Neural cell (in vitro differentiated cells): ENCODE measurements at regions not wholly inside any gene's neighbourhood (a gene's known extent, or its start where the extent isn't known, plus 50 kb on each side); places are given as distances from the start of the nearest gene placed in this dataset.

Source experiments
- H2AFZ ChIP-seq: fragments of 200-600, 300-800 bp; sonication (generic), shearing (Covaris generic); 2 replicates; pipeline ENCODE4 v1.6.0; 2014; ENCODE audit warnings: low read depth, mild to moderate bottlenecking, antibody characterized with exemption, low read length, moderate library complexity
- H3F3A ChIP-seq: fragments of 200-600 bp; shearing (Covaris generic); 2 replicates; pipeline ENCODE4 v1.6.1; 2016; ENCODE audit warnings: mild to moderate bottlenecking, moderate library complexity, mixed read lengths, antibody characterized with exemption, low read length; ENCODE audit not compliant: insufficient read depth, poor library complexity, severe bottlenecking
- H3K27ac ChIP-seq: fragments of 200-600, 300-800 bp; sonication (generic), shearing (Covaris generic); 2 replicates; pipeline ENCODE4 v1.5.1; 2014; ENCODE audit warnings: mild to moderate bottlenecking, low read length, moderate library complexity
- H3K27me3 ChIP-seq: fragments of 300-800, 200-600 bp; sonication (generic), shearing (Covaris generic); 2 replicates; pipeline ENCODE4 v1.6.0; 2014; ENCODE audit warnings: mild to moderate bottlenecking, low read depth, low read length, moderate library complexity; ENCODE audit not compliant: insufficient read depth
- H3K36me3 ChIP-seq: fragments of 300-800, 200-600 bp; sonication (generic), shearing (Covaris generic); 2 replicates; pipeline ENCODE4 v1.5.1; 2014; ENCODE audit warnings: mild to moderate bottlenecking, antibody characterized with exemption, low read length, moderate library complexity; ENCODE audit not compliant: insufficient read depth
- H3K4me2 ChIP-seq: fragments of 300-800, 200-600 bp; sonication (generic), shearing (Covaris generic); 2 replicates; pipeline ENCODE4 v1.6.0; 2014; ENCODE audit warnings: mild to moderate bottlenecking, low read length
- H3K4me3 ChIP-seq: fragments of 300-800, 200-600 bp; sonication (generic), shearing (Covaris generic); 2 replicates; pipeline ENCODE4 v1.5.1; 2014; ENCODE audit warnings: mild to moderate bottlenecking, low read length, moderate library complexity
- H3K79me2 ChIP-seq: fragments of 200-600 bp; shearing (Covaris generic); replicated peaks from 2 replicates; pipeline ENCODE4 v1.6.0; 2014; ENCODE audit warnings: mild to moderate bottlenecking, low read length, moderate library complexity; ENCODE audit not compliant: insufficient read depth
- H3K9ac ChIP-seq: fragments of 300-800, 200-600 bp; sonication (generic), shearing (Covaris generic); 2 replicates; pipeline ENCODE4 v1.6.1; 2016; ENCODE audit warnings: mild to moderate bottlenecking, low read length, mixed read lengths
- H3K9me2 ChIP-seq: fragments of 200-600 bp; shearing (Covaris generic); 2 replicates; pipeline ENCODE4 v1.6.1; 2016; ENCODE audit warnings: mild to moderate bottlenecking, low read length, mixed read lengths; ENCODE audit not compliant: insufficient read depth
- H3K9me3 ChIP-seq: fragments of 200-600, 300-800 bp; sonication (generic), shearing (Covaris generic); 2 replicates; pipeline ENCODE4 v1.6.1; 2016; ENCODE audit warnings: mild to moderate bottlenecking, mixed run types, low read length, moderate library complexity, mixed read lengths
- H4K20me1 ChIP-seq: fragments of 200-600 bp; shearing (Covaris generic); 2 replicates; pipeline ENCODE4 v1.6.1; 2016; ENCODE audit warnings: mild to moderate bottlenecking, mixed run types; ENCODE audit not compliant: insufficient read depth
- EP300 ChIP-seq: fragments of 450-650 bp; conservative IDR thresholded peaks from 2 replicates; pipeline ENCODE4 v1.6.1; 2014; ENCODE audit warnings: antibody characterized with exemption, mild to moderate bottlenecking, moderate library complexity; ENCODE audit not compliant: poor library complexity, severe bottlenecking
- EZH2 ChIP-seq: fragments of 200-600, 300-800 bp; shearing (Covaris generic), sonication (generic); IDR thresholded peaks from 2 replicates; pipeline ENCODE4 v1.6.1; 2014; ENCODE audit warnings: antibody characterized with exemption, low read length, borderline replicate concordance, mild to moderate bottlenecking; ENCODE audit not compliant: insufficient read depth, poor library complexity, severe bottlenecking
- MXI1 ChIP-seq: fragments of 450-650 bp; conservative IDR thresholded peaks from 2 replicates; pipeline ENCODE4 v1.6.1; 2014; ENCODE audit warnings: antibody characterized with exemption, mild to moderate bottlenecking; ENCODE audit not compliant: poor library complexity, severe bottlenecking
- POLR2AphosphoS5 ChIP-seq: IDR thresholded peaks from 2 replicates; pipeline ENCODE4 v1.6.1; 2012
- RAD21 ChIP-seq: fragments of 450-650 bp; conservative IDR thresholded peaks from 2 replicates; pipeline ENCODE4 v1.6.1; 2014; ENCODE audit warnings: antibody characterized with exemption, mild to moderate bottlenecking, moderate library complexity
- SMC3 ChIP-seq: fragments of 450-650 bp; conservative IDR thresholded peaks from 2 replicates; pipeline ENCODE4 v1.6.1; 2014; ENCODE audit warnings: antibody characterized with exemption, mild to moderate bottlenecking, moderate library complexity; ENCODE audit not compliant: poor library complexity
- TAF1 ChIP-seq: IDR thresholded peaks from 2 replicates; pipeline ENCODE4 v1.6.1; 2012; ENCODE audit warnings: low read depth
- TF ChIP-seq, protein P1 (sequence below): fragments of 450-650 bp; IDR thresholded peaks from 2 replicates; pipeline ENCODE4 v1.5.1; 2014; ENCODE audit warnings: antibody characterized with exemption, mild to moderate bottlenecking, moderate library complexity; ENCODE audit not compliant: poor library complexity, severe bottlenecking
- TF ChIP-seq, protein P2 (sequence below): IDR thresholded peaks from 2 replicates; pipeline ENCODE4 v1.6.1; 2012; ENCODE audit warnings: borderline replicate concordance

DNA sequence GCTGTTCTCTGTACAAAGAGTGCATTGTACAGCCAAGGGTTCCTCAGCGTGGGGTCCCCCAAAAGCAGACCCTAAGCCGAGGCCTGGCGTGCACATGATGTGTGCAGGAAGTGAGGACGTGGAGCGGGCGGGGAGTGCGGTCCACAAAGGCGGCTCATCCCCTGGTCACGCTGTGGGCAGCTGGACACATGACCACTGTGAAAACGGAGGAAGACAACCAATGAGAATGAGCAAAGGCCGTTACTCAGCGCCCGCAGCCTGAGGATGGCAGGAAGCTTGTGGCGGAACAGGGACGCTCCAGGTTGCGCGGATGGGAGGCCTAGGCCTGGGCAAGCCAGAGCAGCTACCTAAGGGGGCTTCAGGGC, 1263.7 kb downstream of the BRD1 start:
- no peaks in the 10 kb centered on the region for H3K36me3 ChIP-seq

DNA sequence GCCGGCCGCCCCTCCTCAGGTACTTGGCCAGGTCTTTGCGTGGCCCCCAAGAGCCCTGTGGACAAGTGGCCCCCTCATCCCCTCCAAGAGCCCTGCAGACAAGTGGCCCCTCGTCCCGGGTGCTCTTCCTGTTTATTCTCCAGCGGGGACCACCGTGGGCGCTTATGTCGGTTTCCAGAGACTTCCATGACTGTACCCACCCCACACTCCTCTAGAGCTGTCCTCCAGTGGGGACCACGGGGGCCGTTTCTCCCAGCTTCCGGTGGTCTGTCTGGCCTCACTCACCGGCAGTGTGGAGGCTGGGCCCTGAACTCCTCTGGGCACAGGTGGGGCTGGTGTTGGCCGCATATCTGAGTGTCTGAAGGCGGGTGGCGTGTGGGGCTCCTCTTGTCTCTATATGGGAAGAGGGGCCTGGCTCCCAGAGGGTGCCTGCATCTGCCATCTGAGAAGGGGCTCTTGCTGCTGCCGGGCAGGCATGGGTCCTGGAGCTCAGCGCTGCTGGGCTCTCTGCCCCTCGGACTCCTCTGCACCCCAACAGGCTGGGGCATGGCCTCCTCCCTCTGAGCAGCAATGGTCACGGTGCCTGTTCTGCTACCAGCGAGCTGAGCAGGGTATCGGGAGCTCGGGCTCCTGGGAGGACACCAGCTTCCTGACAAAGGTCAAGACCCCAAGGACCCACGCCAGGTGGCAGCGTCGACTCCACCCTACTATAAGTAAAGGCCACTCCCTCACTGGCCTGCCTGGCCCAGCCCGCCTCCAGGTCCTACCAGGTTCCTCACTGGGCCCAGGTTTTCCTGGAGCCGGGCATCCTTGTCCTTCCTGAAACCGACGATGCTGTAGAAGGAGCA, 1264.3 kb downstream of the BRD1 start:
- Histone ChIP-seq H3K4me3 (no peak overlapping the region), H2AFZ (no peak overlapping the region), H4K20me1 (no peaks in the 10 kb centered on the region), H3K9ac (no peak overlapping the region), H3K79me2 (no peaks in the 10 kb centered on the region), H3K9me2 (no peaks in the 10 kb centered on the region), H3K9me3 (no peaks in the 10 kb centered on the region), H3K4me2 (no peak overlapping the region), H3K36me3 (no peaks in the 10 kb centered on the region), H3K27me3 (no peaks in the 10 kb centered on the region), H3F3A (no peaks in the 10 kb centered on the region), H3K27ac (no peak overlapping the region)
- TF ChIP-seq RAD21 (no peak), EZH2 (no peak), EP300 (no peak), TAF1 (no peak), MXI1 (no peak), POLR2AphosphoS5 (no peak), SMC3 (no peak)
- TF ChIP-seq, protein P1, sequence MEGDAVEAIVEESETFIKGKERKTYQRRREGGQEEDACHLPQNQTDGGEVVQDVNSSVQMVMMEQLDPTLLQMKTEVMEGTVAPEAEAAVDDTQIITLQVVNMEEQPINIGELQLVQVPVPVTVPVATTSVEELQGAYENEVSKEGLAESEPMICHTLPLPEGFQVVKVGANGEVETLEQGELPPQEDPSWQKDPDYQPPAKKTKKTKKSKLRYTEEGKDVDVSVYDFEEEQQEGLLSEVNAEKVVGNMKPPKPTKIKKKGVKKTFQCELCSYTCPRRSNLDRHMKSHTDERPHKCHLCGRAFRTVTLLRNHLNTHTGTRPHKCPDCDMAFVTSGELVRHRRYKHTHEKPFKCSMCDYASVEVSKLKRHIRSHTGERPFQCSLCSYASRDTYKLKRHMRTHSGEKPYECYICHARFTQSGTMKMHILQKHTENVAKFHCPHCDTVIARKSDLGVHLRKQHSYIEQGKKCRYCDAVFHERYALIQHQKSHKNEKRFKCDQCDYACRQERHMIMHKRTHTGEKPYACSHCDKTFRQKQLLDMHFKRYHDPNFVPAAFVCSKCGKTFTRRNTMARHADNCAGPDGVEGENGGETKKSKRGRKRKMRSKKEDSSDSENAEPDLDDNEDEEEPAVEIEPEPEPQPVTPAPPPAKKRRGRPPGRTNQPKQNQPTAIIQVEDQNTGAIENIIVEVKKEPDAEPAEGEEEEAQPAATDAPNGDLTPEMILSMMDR = no peak
- TF ChIP-seq, protein P2, sequence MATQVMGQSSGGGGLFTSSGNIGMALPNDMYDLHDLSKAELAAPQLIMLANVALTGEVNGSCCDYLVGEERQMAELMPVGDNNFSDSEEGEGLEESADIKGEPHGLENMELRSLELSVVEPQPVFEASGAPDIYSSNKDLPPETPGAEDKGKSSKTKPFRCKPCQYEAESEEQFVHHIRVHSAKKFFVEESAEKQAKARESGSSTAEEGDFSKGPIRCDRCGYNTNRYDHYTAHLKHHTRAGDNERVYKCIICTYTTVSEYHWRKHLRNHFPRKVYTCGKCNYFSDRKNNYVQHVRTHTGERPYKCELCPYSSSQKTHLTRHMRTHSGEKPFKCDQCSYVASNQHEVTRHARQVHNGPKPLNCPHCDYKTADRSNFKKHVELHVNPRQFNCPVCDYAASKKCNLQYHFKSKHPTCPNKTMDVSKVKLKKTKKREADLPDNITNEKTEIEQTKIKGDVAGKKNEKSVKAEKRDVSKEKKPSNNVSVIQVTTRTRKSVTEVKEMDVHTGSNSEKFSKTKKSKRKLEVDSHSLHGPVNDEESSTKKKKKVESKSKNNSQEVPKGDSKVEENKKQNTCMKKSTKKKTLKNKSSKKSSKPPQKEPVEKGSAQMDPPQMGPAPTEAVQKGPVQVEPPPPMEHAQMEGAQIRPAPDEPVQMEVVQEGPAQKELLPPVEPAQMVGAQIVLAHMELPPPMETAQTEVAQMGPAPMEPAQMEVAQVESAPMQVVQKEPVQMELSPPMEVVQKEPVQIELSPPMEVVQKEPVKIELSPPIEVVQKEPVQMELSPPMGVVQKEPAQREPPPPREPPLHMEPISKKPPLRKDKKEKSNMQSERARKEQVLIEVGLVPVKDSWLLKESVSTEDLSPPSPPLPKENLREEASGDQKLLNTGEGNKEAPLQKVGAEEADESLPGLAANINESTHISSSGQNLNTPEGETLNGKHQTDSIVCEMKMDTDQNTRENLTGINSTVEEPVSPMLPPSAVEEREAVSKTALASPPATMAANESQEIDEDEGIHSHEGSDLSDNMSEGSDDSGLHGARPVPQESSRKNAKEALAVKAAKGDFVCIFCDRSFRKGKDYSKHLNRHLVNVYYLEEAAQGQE = no peak

More for the DNA sequence above, 1263.7 kb downstream of the BRD1 start:
- H4K20me1 ChIP-seq = no peaks in the 10 kb centered on the region
- H3K4me2 ChIP-seq = no peak overlapping the region
- no peaks in the 10 kb centered on the region for H3K9me2 ChIP-seq
- TF ChIP-seq, protein P2 = no peak
- TF ChIP-seq RAD21 (no peak), MXI1 (no peak), SMC3 (no peak), TAF1 (no peak), EZH2 (no peak), POLR2AphosphoS5 (no peak), EP300 (no peak)
- TF ChIP-seq, protein P1 = no peak
- H3K27me3 ChIP-seq = no peaks in the 10 kb centered on the region
- no peak overlapping the region for H3K27ac ChIP-seq
- no peak overlapping the region for H2AFZ ChIP-seq
- no peaks in the 10 kb centered on the region for H3F3A ChIP-seq
- no peaks in the 10 kb centered on the region for H3K9me3 ChIP-seq
- H3K9ac ChIP-seq = no peak overlapping the region
- H3K79me2 ChIP-seq = no peaks in the 10 kb centered on the region
- H3K4me3 ChIP-seq = no peak overlapping the region
